ENCODE measurements at regions not wholly inside any gene's neighbourhood (a gene's known extent, or its start where the extent isn't known, plus 50 kb on each side); places are given as distances from the start of the nearest gene placed in this dataset.

DNA sequence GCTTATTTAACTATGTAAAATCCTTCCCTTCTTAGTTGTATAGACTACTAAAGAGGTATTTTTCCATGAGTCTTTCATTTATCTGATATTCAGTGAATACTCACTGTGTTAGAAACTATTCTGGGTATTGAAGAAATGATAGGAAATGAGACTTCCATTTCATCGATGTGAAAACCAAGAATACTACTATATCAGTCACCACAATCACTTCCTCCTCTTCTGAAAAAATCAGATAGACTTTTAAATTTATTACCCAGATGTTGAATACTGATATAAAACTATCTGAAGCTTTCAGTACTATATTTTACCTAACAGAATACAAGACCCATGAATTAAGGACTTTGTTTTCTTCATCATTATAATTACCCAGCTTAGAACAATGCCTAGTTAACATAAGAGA is 1801.1 kb upstream of the CELF4 start:
- WGBS (ENCODE audit: insufficient coverage, insufficient read length), result no CpG with 5 or more reads among the region's 1 CpG

DNA sequence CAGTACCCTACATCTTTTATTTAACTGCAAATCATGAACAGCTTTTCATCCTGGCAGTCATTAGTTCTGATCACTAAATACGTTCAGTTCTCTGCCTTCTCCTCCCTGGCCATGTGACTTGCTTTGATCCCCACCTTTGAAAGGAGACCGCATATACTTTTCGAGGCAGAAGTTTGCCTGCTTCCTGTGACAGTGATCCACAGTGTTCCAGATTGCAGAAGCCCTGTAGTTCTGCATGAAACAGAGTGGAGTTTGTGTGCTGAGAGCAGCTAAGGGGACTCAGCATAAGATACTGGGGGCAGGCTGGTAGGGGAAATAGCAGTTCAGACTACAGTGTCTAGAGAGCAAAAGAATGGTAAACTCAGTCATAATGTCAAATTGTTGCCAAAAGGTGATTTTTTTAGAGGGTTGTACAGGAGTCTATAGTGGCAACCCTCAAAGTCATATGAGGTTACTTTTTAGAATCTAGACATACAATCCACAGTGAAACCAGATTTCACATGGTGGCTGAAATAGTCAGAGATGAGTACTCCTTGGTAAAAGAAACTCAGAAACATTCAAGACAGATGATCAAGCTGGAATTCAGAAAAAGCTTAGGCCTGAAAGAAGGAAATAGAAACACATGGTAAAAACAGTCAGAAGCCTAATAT is 1800.4 kb upstream of the CELF4 start:
- Histone ChIP-seq H3K4me3 (ENCODE audit: low read length) (no peak overlapping the region), H3K27ac (ENCODE audit: low read length) (no peak overlapping the region), H3K36me3 (ENCODE audit: control insufficient read depth, insufficient read depth, low read length) (no peaks in the 10 kb centered on the region), H3K27me3 (ENCODE audit: control insufficient read depth, insufficient read depth, low read length) (no peaks in the 10 kb centered on the region), H3K4me1 (ENCODE audit: control insufficient read depth, insufficient read depth, low read length) (no peaks in the 10 kb centered on the region), H3K9me3 (ENCODE audit: control insufficient read depth, insufficient read depth, low read length) (no peaks in the 10 kb centered on the region)
- DNase-seq (ENCODE audit: low read depth, low spot score), result no peak
- WGBS (ENCODE audit: insufficient coverage, insufficient read length), result no CpG with 5 or more reads among the region's 3 CpGs

More for the DNA sequence above, 1801.1 kb upstream of the CELF4 start:
- DNase-seq (ENCODE audit: low read depth, low spot score), result no peak
- no peaks in the 10 kb centered on the region for H3K9me3 ChIP-seq (ENCODE audit: control insufficient read depth, insufficient read depth, low read length)
- no peaks in the 10 kb centered on the region for H3K36me3 ChIP-seq (ENCODE audit: control insufficient read depth, insufficient read depth, low read length)
- no peaks in the 10 kb centered on the region for H3K27me3 ChIP-seq (ENCODE audit: control insufficient read depth, insufficient read depth, low read length)
- no peaks in the 10 kb centered on the region for H3K4me1 ChIP-seq (ENCODE audit: control insufficient read depth, insufficient read depth, low read length)
- H3K4me3 ChIP-seq (ENCODE audit: low read length), result no peak overlapping the region
- no peak overlapping the region for H3K27ac ChIP-seq (ENCODE audit: low read length)

DNA sequence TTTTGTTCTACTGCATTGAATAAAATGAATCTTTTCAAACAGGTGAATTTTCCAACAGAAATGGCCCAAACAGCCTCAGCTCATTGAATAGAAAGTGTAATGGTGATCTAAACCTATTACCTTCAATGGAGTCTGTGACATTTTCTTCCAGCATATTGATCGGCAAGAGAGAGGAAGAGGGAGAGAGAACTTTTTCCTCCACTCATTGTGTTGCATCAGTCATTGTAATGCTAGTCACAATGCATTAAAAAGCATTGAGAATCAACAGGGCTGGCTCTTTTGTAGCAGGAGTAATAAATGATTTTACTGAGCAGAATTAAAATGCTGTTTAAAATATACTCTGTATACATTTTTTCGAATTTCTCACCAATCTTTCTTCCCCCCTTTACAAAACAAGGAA is 1794.5 kb upstream of the CELF4 start:
- no peaks in the 10 kb centered on the region for H3K9me3 ChIP-seq (ENCODE audit: control insufficient read depth, insufficient read depth, low read length)
- no peaks in the 10 kb centered on the region for H3K27me3 ChIP-seq (ENCODE audit: control insufficient read depth, insufficient read depth, low read length)
- no peak overlapping the region for H3K27ac ChIP-seq (ENCODE audit: low read length)
- no peak for DNase-seq (ENCODE audit: low read depth, low spot score)
- H3K4me1 ChIP-seq (ENCODE audit: control insufficient read depth, insufficient read depth, low read length), result peaks cover 3% of the 10 kb centered on the region; the same call in 1 of the 2 replicates
- H3K36me3 ChIP-seq (ENCODE audit: control insufficient read depth, insufficient read depth, low read length), result no peaks in the 10 kb centered on the region
- H3K4me3 ChIP-seq (ENCODE audit: low read length), result no peak overlapping the region
- no CpG with 5 or more reads among the region's 2 CpGs for WGBS (ENCODE audit: insufficient coverage, insufficient read length)

DNA sequence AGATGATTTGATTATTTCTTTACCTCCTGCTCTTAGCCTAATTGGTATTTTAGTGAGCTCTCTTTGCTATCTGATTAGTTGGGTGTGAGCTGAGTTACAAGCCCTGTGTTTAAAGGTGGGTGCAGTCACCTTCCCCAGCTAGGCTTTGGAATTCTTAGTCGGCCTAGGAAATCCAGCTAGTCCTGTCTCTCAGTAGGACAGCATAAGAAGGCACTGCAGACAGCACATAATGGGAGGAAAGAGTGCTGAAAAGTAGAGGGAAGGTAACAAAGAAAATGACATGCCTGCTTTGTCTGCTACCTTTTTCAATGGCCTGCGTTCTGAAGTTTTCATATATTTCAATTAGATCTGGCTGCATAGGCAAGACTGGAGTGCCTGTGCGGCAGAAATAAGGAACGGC is 1794.0 kb upstream of the CELF4 start:
- Histone ChIP-seq H3K4me3 (ENCODE audit: low read length) (no peak overlapping the region), H3K4me1 (ENCODE audit: control insufficient read depth, insufficient read depth, low read length) (peaks cover 3% of the 10 kb centered on the region; the same call in 1 of the 2 replicates), H3K27me3 (ENCODE audit: control insufficient read depth, insufficient read depth, low read length) (no peaks in the 10 kb centered on the region), H3K27ac (ENCODE audit: low read length) (no peak overlapping the region), H3K9me3 (ENCODE audit: control insufficient read depth, insufficient read depth, low read length) (no peaks in the 10 kb centered on the region), H3K36me3 (ENCODE audit: control insufficient read depth, insufficient read depth, low read length) (no peaks in the 10 kb centered on the region)
- DNase-seq (ENCODE audit: low read depth, low spot score), result no peak
- WGBS (ENCODE audit: insufficient coverage, insufficient read length), result no CpG with 5 or more reads among the region's 4 CpGs

DNA sequence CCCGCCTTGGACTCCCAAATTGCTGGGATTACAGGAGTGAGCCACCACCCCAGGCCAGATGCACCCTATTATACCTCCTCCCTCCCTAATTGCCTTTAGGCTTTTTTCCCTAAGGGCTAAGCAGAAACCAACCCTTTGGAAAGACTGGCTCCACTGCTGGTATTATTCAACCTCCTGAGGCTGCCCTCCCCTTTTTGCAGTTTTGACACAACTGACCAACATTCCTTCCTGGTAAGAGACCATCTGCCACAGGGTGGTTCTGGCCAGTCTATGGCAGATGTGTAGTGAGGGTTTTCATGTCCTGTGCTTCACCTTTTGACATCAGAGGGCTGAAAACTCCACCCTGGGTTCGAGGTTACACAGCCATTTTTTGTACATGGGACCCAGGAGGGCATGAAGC is 1785.3 kb upstream of the CELF4 start:
- no CpG with 5 or more reads among the region's 2 CpGs for WGBS (ENCODE audit: insufficient coverage, insufficient read length)
- Histone ChIP-seq H3K27me3 (ENCODE audit: control insufficient read depth, insufficient read depth, low read length) (no peaks in the 10 kb centered on the region), H3K36me3 (ENCODE audit: control insufficient read depth, insufficient read depth, low read length) (no peaks in the 10 kb centered on the region), H3K4me1 (ENCODE audit: control insufficient read depth, insufficient read depth, low read length) (no peaks in the 10 kb centered on the region), H3K4me3 (ENCODE audit: low read length) (no peak overlapping the region; the same call in 1 of the 2 replicates), H3K9me3 (ENCODE audit: control insufficient read depth, insufficient read depth, low read length) (no peaks in the 10 kb centered on the region), H3K27ac (ENCODE audit: low read length) (no peak overlapping the region)
- no peak for DNase-seq (ENCODE audit: low read depth, low spot score)

DNA sequence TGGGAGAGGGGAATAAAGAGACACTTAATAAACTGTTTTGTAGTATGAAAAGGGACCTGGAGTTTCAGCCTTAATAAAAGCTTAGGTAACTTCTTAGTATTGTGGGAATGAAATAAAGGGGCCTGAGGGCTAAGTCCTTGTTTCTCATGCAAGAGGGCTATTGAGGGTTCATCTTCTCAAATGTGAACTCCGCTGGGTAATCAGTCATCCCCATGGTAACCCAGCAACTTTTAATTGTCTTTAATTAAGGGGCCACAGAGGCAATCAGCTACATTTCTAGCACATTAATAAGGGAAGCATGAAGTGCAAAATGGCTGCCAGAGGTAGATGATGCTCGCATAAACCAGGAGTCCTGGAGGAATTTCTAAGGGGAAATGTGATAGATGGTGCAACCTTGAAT is 1784.2 kb upstream of the CELF4 start:
- no CpG with 5 or more reads among the region's 2 CpGs for WGBS (ENCODE audit: insufficient coverage, insufficient read length)
- no peak overlapping the region for H3K4me3 ChIP-seq (ENCODE audit: low read length)
- no peak overlapping the region for H3K27ac ChIP-seq (ENCODE audit: low read length)
- no peak for DNase-seq (ENCODE audit: low read depth, low spot score)
- no peaks in the 10 kb centered on the region for H3K36me3 ChIP-seq (ENCODE audit: control insufficient read depth, insufficient read depth, low read length)
- no peaks in the 10 kb centered on the region for H3K27me3 ChIP-seq (ENCODE audit: control insufficient read depth, insufficient read depth, low read length)
- H3K9me3 ChIP-seq (ENCODE audit: control insufficient read depth, insufficient read depth, low read length), result no peaks in the 10 kb centered on the region
- no peaks in the 10 kb centered on the region for H3K4me1 ChIP-seq (ENCODE audit: control insufficient read depth, insufficient read depth, low read length)

DNA sequence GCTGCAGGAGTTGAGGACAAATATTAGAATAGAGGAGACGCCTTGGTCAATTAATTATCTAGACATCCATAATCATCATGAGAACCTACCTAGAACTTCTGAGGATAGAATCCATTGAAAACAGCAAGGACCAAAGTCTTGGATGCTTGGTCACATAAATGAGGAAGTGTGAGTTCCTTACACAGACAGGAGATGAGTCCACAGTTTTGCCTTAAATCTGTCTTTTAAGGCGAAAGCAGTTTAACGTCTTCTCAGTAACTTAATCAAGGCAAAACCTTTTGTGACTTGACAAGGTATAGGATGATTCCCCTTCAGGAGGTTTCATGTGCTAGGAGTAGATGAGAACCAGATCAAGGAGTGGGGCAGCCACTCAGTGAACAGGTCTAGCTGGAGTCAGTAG is 1783.2 kb upstream of the CELF4 start:
- DNase-seq (ENCODE audit: low read depth, low spot score), result no peak
- Histone ChIP-seq H3K4me3 (ENCODE audit: low read length) (no peak overlapping the region), H3K4me1 (ENCODE audit: control insufficient read depth, insufficient read depth, low read length) (no peaks in the 10 kb centered on the region), H3K27me3 (ENCODE audit: control insufficient read depth, insufficient read depth, low read length) (no peaks in the 10 kb centered on the region), H3K27ac (ENCODE audit: low read length) (no peak overlapping the region), H3K36me3 (ENCODE audit: control insufficient read depth, insufficient read depth, low read length) (no peaks in the 10 kb centered on the region), H3K9me3 (ENCODE audit: control insufficient read depth, insufficient read depth, low read length) (no peaks in the 10 kb centered on the region)
- WGBS (ENCODE audit: insufficient coverage, insufficient read length), result no CpG with 5 or more reads among the region's 3 CpGs

DNA sequence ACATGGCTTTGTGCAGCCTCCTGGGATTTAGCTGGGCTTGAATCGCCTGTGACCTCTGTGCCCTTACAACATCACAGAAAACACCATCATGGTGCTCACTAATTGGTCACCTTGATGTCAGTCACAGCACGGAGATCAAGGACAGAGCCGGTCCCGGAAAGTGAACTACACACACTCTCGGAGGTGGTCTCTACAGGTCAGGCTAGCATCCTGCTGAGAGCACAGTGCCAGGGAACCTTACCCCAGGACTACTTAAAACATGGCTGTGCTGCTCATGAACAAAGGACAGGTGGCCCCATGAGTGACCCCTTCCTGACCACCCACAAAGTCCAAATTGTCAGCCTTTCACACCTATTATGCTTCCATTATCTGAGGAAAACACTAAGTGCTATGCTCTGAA is 1782.1 kb upstream of the CELF4 start:
- no peak for DNase-seq (ENCODE audit: low read depth, low spot score)
- WGBS (ENCODE audit: insufficient coverage, insufficient read length), result no CpG with 5 or more reads among the region's 5 CpGs
- Histone ChIP-seq H3K36me3 (ENCODE audit: control insufficient read depth, insufficient read depth, low read length) (no peaks in the 10 kb centered on the region), H3K4me1 (ENCODE audit: control insufficient read depth, insufficient read depth, low read length) (no peaks in the 10 kb centered on the region), H3K4me3 (ENCODE audit: low read length) (no peak overlapping the region), H3K9me3 (ENCODE audit: control insufficient read depth, insufficient read depth, low read length) (no peaks in the 10 kb centered on the region), H3K27ac (ENCODE audit: low read length) (no peak overlapping the region), H3K27me3 (ENCODE audit: control insufficient read depth, insufficient read depth, low read length) (no peaks in the 10 kb centered on the region)

DNA sequence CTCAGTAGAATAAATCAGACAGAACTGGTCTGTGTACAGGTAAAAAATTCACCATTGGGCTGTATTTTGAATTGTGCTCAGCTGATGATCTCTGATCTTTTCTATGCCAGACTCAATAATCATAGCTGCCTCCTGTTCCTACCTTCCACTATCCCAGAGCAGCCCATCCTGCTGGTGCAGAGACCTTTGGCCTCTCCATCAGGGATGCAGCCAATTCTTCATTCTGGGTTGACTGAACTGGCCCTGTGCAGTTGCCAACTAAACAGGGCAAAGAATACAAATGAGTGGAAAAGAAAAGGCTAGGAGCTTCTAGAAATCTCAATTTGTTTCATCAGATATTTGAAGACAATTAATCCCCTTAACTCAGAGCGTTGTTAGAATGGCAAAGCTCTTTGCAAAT is 1781.3 kb upstream of the CELF4 start:
- Histone ChIP-seq H3K36me3 (ENCODE audit: control insufficient read depth, insufficient read depth, low read length) (no peaks in the 10 kb centered on the region), H3K27me3 (ENCODE audit: control insufficient read depth, insufficient read depth, low read length) (no peaks in the 10 kb centered on the region), H3K4me1 (ENCODE audit: control insufficient read depth, insufficient read depth, low read length) (no peaks in the 10 kb centered on the region), H3K4me3 (ENCODE audit: low read length) (no peak overlapping the region), H3K9me3 (ENCODE audit: control insufficient read depth, insufficient read depth, low read length) (no peaks in the 10 kb centered on the region), H3K27ac (ENCODE audit: low read length) (no peak overlapping the region)
- no CpG with 5 or more reads among the region's 1 CpG for WGBS (ENCODE audit: insufficient coverage, insufficient read length)
- DNase-seq (ENCODE audit: low read depth, low spot score), result no peak

DNA sequence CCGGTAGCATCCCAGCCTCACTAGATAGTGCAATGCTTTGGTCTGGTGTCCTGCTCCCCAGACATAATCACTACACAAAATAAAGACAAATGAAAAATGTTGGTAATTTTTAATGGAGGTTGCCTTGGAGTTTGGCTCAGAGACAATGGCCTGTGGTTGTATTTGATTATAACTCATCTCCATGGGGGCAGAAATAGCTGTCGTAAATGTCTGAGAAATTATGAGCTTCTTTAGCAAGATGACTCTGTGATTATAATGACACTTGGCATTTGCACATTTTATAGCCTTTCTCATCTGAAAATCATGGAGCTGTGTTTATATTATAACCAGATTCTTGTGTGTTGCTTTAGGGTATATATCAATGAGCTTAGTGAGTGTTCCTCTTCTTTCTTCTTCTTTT is 1779.7 kb upstream of the CELF4 start:
- no CpG with 5 or more reads among the region's 2 CpGs for WGBS (ENCODE audit: insufficient coverage, insufficient read length)
- no peaks in the 10 kb centered on the region for H3K36me3 ChIP-seq (ENCODE audit: control insufficient read depth, insufficient read depth, low read length)
- no peaks in the 10 kb centered on the region for H3K27me3 ChIP-seq (ENCODE audit: control insufficient read depth, insufficient read depth, low read length)
- no peaks in the 10 kb centered on the region for H3K9me3 ChIP-seq (ENCODE audit: control insufficient read depth, insufficient read depth, low read length)
- no peak for DNase-seq (ENCODE audit: low read depth, low spot score)
- no peak overlapping the region for H3K4me3 ChIP-seq (ENCODE audit: low read length)
- no peaks in the 10 kb centered on the region for H3K4me1 ChIP-seq (ENCODE audit: control insufficient read depth, insufficient read depth, low read length)
- no peak overlapping the region for H3K27ac ChIP-seq (ENCODE audit: low read length)

DNA sequence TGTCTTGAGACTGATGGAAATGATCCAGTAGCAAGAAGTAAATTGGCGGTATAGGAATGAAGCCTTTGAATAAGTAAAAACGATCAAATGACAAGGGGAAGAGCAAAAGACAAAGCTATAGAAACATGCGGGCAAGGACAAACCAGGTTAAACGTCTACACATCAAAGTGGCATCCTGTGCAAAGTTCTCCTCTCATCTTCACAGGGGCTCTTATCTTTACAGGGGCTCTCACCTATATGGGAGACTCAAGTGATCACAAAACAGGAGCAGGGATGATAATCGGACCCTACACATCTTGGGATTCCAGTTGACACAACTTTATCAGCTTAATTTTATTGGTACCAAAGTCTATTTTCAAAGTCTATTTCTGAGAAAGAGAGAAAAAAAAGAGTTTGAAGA is 1778.9 kb upstream of the CELF4 start:
- no peak overlapping the region for H3K4me3 ChIP-seq (ENCODE audit: low read length)
- no peaks in the 10 kb centered on the region for H3K4me1 ChIP-seq (ENCODE audit: control insufficient read depth, insufficient read depth, low read length)
- no peaks in the 10 kb centered on the region for H3K36me3 ChIP-seq (ENCODE audit: control insufficient read depth, insufficient read depth, low read length)
- no peaks in the 10 kb centered on the region for H3K9me3 ChIP-seq (ENCODE audit: control insufficient read depth, insufficient read depth, low read length)
- no peak for DNase-seq (ENCODE audit: low read depth, low spot score)
- H3K27ac ChIP-seq (ENCODE audit: low read length), result no peak overlapping the region
- no peaks in the 10 kb centered on the region for H3K27me3 ChIP-seq (ENCODE audit: control insufficient read depth, insufficient read depth, low read length)
- no CpG with 5 or more reads among the region's 5 CpGs for WGBS (ENCODE audit: insufficient coverage, insufficient read length)
